Kidney capillary endothelial cell (primary cell): ENCODE measurements at regions not wholly inside any gene's neighbourhood (a gene's known extent, or its start where the extent isn't known, plus 50 kb on each side); places are given as distances from the start of the nearest gene placed in this dataset.
"Not testable (repeated sequence)": the region's sequence is repeated elsewhere in the genome, so short reads cannot be mapped to it uniquely, and the experiment has no call there.

Experiments used
- DNase-seq: peaks from one replicate; pipeline ENCODE4 v3.0.0-alpha.2; 2018; ENCODE audit warnings: low spot score

DNA sequence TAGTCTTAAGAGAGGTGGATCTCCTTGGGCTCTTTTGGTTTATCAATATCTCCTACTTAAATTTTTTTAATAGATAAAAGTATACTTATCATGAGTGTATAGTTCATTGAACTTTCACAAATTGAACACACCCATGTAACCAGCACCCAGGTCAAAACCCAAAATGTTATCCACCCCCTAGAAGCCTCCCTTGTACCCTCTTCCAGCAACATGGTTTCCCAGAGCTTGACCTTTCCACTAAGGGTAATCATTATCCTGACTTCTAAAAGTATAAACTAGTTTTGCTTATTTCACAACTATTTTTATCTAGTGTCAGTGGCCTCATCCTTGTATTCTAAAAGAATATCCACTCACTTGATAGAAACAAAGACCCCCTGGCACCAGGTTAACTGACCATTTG is 106.8 kb downstream of the MDH1 start:
- no peak for DNase-seq

DNA sequence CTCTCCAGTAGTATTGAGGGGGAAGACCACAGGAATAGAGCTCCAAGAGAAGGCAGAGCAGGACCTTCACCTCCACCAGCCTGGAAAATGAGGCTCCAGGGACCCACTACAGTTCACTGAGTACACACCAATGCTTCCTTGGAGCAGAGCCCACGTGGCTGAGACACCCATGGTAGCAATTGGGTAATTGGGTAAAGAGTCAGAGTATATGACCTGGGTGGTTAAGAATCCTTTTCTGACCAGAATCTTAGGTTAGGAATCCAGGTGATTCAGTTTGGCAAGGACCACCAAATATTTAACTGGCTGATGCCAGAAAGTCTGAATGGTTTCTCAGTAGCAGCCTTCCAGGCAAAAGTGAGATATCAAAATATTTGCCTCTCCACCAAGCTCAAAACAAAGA is 107.7 kb downstream of the MDH1 start:
- DNase-seq: no peak

DNA sequence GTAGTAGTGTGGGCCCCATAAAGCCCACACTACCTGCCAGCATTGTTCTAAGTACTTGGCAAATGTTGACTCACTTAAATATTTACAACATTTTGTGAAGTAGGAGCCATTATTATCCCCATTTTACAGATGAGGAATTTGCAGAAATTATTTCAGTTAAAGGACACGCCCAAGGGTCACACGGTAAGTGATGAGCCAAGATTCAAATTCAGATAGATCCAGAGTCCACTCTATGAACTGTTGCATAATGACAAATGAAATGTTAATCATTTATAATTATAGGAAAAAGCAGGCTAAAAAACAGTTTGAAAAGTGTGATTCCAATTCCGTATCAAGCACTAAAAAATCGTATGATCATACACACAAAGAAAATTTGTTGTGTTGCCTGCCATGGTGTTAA is 108.4 kb downstream of the MDH1 start:
- no peak for DNase-seq

DNA sequence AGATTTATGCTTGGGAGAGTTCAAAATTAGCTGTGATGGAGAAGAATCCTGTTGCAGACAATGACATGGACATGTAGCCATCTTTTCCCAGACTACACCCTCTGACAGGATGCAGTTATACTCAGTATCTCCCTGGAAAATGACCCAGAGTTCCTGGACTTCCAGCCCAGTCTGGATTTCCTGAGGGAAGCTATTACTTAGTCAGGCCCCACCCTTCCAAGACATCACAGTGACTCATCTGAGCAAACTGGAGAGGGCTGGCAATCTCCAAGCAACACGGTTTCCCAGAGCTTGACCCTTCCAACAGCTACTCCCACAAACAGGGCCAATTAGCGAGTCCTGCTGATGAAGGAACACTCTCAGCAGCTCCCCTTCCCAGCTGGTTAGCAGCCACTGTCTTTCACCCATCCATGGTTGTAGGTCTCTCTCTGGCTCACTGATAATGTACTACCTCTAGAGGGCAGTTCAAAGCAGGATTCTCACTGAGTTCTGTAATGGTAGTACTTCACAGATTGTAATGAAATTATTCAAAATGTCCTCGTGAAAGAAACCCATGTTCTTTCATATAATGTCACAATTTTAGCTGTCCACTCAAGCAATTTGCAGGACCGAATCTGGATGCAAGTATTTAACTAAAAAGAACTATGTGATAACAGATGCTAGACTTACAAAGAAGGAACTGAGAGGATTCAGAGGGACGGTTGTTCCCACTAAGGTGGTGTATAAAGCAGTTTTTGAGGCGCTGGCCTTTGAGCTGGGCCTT is 110.2 kb downstream of the MDH1 start:
- DNase-seq: peak; percentile 95

DNA sequence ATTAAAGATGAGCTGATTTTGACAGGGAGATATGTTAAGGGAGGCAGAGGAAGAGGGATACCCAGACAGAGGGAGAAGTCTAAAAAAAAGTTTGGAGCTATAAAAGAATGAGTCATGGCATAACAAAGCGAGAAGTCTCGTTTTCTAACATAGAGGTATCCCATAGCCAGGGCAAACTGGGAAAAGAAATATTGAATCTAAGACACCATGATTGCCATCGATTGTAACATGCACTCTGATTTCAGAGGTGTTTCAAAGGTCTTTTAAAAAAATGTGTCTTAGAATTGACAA is 110.7 kb downstream of the MDH1 start:
- DNase-seq: no peak

DNA sequence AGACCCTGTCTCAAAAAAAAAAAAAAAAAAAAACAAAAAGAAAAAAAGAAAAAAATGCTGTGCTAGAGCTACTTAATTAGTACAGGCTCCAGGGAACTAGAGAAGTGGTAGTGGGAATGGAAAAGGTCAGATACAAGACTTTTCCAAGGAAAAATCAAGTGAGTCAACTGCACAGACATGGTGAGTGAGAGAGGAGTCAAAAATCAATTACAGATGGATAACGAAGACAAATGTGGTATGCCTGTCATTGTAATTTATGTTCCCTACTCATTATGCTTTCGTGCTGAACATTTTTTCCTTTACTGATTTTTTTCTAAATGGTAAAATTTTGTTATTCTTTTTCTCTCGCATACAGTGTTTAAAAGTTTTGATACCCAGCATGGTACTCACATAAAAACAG is 111.5 kb downstream of the MDH1 start:
- DNase-seq: no peak

DNA sequence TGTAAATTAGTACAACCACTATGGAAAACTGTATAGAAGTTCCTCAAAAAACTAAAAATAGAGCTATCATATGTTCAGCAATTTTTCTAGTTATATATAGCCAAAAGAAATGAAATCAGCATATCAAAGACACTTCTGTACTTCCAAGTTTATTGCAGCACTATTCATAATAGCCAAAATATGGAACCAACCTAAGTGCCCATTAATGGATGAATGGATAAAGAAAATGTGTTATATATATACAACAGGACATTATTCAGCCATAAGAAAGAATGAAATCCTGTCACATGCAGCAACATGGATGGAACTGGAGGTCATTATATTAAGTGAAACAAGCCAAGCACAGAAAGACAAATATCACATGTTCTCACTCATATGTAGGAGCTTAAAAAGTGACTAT is 112.6 kb downstream of the MDH1 start:
- DNase-seq: no peak

DNA sequence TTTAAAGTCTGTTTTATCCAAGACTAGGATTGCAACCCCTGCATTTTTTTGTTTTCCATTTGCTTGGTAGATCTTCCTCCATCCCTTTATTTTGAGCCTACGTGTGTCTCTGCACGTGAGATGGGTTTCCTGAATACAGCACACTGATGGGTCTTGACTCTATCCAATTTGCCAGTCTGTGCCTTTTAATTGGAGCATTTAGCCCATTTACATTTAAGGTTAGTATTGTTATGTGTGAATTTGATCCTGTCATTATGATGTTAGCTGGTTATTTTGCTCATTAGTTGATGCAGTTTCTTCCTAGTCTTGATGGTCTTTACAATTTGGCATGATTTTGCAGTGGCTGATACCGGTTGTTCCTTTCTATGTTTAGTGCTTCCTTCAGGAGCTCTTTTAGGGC is 117.3 kb downstream of the MDH1 start:
- not testable (repeated sequence) for DNase-seq

DNA sequence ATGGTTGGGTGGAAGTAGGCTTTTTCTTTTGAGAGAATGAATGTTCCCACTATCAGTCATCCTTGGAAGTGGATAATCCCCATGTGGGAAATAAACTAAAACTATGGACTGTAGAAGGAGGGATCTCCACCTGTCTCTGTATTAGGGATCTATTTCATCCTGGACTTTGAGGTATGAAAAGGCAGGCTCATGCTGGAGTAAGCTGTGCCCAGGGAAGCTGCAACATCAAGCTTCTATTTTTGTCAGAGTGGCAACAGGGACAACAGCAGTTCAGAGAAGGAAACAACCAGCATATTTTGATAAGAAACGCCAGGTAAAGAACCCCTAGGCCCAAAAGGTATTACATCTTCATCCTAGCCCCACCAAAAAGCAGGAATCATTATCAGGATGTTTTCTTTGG is 122.0 kb downstream of the MDH1 start:
- no peak for DNase-seq

DNA sequence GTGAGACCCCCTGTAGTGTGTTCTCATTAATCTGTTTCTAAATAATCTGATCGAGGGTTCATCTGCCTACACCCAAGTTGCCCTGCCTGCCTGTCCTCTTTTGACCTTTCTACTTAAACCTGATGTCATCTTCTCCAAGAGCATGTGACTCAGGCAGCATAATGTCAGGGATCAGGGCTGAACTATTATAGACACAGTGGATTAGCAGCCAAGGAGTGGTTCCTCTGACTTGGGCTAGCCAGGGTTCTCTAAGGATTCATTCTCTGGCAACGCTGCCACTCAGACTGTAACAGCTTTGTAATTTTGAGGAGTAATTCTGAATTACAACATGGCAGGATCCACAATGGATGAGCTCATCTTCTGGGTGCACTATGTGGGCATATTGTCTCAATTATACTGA is 124.0 kb downstream of the MDH1 start:
- no peak for DNase-seq

DNA sequence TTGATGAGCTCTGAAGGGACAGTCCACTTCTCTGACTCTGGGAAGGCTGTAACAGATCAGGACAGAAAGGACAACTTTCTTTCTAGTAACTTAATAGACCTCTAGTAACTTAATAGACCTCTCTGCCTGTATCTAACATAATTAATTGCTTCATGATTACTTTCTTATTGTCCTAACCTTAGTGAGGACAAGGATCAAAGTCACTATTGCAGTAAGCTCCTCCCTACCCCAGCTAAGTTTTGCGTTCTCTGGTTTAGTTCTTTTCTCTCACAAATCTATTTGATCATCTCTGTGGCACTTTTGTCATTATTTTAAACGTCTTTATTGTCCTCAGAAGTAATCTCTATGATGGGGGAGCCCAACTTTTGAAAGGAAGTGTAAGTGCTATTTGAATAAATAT is 125.5 kb upstream of the UGP2 start:
- DNase-seq: no peak

DNA sequence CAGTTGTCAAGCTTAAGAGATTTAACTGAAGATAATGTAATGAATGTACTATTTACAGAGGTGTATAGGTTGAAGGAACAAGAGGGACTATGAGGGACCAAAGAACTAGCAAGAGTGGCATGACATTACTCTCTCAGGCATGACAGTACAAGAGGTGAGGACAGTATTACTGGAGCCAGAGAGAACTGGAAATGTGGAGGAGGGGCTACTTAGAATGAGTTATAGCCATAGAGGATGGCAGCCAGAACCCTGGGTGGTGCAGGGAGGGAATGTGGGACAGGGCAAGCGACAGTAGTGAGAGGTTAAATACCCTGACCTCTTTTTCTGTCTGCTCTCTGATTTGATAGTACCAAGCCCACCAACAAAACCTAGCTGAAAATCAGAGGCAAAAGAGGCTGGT is 122.6 kb upstream of the UGP2 start:
- no peak for DNase-seq

DNA sequence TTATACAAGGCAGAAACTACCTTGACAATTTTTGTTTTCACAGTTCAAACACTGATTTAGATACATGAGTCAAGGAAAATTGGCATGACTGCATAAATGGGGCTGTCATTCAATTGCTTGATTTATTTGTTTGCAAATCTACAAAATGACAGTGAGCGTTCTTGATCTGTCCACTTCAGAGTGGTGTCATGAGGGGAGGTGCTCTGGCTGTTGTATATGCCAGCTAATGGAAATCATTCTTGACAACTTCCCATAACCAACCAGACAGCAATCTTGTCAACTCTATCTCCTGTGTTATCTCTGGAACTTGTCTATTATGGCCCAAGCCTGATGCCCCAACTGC is 120.6 kb upstream of the UGP2 start:
- no peak for DNase-seq

DNA sequence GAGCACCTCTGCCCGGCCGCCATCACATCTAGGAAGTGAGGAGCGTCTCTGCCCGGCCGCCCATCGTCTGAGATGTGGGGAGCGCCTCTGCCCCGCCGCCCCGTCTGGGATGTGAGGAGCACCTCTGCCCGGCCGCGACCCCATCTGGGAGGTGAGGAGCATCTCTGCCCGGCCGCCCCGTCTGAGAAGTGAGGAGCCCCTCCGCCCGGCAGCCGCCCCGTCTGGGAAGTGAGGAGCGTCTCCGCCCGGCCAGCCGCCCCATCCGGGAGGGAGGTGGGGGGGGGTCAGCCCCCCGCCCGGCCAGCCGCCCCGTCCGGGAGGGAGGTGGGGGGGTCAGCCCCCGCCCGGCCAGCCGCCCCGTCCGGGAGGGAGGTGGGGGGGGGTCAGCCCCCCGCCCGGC is 119.4 kb upstream of the UGP2 start:
- DNase-seq: not testable (repeated sequence)

DNA sequence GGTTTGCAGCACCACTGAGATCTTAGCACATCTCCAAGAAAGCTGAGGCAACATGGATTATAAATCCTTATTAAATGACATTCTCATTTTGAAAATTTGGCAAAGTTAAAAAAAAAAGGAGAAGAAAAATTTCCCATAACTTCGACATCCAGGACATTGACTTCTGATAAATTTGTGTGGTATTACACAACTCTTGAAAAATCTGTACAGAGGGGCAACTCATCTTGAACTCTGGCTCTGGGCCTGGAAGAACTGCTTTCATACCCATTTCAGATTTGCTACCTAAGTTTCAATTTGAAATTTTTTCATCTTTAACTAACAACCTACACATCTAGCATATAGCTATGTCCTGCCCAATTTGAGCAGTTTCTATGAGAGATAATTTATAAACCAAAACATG is 118.0 kb upstream of the UGP2 start:
- DNase-seq: no peak

DNA sequence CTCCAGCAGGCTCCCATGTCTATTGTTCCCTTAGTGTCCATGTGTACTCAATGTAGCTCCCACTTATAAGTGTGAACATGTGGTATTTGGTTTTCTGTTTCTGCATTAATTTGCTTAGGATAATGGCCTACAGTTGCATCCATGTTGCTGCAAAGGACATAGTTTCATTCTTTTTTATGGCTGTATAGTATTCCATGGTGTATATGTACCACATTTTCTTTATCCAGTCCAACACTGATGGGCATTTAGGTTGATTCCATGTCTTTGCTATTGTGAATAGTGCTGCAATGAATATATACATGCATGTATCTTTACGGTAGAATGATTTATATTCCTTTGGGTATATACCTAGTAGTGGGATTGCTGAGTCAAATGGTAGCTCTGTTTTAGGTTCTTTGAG is 116.5 kb upstream of the UGP2 start:
- not testable (repeated sequence) for DNase-seq

DNA sequence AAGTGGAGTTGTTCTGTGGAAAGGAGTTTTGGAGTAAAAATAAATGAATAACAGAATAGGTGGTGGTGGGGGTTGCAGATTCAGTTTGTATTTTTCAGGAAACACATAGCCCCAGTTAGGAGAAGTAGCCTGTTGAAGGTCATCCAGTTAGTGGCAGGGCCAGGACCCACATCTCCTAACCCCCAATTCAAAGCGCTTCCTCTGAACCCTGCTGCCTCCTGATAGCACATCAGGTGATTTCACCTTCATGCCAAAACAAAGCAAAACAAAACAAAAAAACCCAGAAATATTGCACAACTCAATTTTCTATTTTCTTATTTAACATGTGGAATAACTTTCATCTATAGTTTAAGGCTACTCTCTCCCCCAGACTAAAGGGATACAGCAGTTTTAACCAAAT is 112.3 kb upstream of the UGP2 start:
- no peak for DNase-seq

DNA sequence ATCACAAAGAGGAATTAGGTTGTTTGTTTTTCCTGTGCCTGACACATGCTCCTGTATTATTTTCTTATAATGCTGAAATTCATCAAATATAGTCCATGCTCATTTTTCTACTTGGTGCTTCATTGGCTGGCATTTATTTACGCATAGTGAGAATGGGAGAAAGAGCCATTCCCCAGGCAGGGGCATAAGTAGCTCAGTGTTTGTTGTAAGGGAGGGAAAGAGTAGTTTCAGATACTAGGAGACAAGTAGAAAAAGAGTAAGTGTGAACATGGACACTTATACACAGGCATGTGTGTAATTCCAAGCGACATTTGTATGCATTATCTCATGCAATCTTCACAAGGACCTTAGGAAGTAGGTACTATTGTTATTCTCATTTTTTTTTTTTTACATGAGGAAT is 111.9 kb upstream of the UGP2 start:
- DNase-seq: no peak

DNA sequence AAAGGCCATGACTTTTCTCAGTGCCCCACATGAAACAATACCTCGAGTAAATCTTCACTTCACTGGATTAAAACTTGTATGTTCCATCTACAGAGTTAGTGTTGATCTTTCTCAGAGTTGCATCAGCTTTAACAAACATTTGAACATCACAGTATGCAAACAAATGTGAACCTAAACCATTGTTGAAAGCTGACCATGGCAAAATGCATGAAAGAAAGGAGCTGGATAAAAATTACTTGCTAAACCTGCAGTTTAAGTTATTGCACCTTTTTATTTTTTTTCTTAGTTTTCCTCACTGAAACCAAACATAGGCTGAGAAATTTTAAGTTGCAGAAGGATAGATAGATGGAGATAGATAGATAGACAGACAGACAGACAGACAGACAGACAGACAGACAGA is 107.2 kb upstream of the UGP2 start:
- no peak for DNase-seq

DNA sequence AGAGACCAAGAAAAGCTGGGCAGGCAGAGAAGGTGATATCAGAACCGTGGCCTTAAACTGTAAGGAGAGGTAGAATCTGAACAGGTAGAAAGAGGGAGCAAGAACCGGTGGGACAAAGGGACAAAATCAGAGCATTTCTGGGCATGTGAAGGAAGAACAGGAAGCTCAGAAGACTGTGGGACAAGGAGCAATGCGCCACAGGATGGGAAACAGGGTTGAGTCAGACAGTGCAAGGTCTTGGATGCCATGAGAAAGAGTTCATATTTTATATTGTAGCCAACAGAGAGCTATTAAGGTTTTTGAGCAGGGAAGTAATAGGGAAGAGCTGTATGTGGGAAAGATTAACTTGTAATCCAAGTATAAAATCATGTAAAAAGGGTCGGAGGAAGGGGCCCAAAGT is 106.4 kb upstream of the UGP2 start:
- peak; percentile 21 for DNase-seq

DNA sequence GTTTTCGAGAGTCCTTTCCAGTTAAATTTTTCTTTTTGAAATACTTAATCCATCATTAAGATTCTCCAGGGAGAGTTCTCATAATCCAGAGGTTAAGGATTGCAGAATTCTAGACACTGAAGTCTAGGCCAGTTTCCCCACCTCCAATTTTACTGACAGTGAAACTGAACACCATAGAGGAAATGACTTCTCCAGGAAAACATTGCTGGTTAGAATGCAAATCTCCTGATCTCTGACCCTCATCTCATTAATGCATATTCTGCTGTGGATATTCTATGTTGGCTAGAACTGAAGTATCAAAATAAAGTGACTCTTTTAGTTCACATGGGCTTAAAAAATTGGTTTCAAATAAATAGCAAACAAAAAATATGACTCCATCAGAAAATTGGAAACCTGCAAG is 105.8 kb upstream of the UGP2 start:
- no peak for DNase-seq

DNA sequence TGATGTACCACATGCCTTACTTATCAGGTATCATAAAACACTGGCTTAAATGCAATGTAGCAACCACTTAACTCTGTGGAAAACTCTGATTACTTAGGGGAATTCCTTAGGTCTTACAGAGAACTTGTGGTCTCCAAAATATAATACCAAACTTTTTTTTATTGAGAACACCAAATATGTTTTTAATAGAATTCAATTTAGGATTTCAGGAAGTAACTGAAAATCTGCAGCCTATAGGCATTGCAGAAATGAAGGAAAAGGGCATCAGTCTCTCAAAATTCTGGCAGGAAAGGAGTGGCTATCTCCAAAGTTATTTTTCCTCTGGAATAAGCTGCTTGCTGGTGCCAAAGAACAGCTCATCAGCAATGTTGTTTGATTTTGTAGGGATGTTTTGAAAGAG is 105.3 kb upstream of the UGP2 start:
- no peak for DNase-seq

DNA sequence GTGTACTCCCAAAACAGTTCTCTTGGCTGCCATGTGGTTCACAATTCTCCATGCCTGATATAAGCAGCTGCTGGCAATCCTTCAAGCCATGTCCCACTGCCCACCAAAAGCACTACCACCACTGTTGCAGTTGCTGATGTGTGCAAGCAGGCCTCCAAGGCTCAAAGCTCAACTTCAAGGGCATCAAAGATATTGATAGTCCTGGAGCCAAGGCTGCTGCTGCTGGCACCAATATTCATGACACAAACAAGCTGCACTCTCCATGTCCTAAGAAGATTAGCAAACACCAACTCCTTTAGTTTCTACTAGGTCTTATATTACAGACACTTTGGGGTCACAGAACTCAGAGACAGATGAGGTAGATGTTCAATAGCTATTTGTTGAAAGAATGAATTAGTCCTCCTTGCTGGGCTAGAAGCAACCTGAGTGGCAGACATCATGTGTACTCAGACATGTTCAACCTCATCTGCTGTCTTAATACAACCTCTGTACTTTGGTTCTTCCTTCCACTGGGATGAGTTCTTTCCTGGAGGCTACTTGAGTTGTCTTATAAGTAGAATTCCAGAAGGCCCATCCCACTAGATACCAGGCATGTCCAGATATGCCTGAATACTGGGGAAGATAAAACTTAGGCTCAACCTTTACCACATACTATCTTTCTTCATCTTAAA is 104.5 kb upstream of the UGP2 start:
- no peak for DNase-seq

DNA sequence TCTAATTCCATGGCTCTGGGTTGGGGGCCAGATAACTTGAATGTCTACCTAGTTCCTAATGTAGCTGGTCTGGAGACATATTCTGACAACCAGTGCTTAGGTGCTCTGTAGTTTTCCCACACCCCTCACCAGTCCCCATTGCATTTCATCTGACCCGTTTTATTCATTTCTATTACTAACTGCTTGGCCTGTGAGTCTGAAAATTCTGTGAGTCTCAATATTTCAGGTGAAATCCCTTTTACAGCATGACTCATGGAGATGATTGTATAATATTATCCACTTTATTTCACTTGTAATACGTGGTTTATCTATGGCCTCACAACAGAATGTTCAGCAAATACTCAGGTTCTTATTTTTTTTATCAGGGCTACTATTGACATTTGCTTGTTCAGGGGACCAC is 103.7 kb upstream of the UGP2 start:
- DNase-seq: no peak
